Naive B cell (primary cell): ENCODE measurements at regions not wholly inside any gene's neighbourhood (a gene's known extent, or its start where the extent isn't known, plus 50 kb on each side); places are given as distances from the start of the nearest gene placed in this dataset.

Experiments used
- ATAC-seq, 2 donors: fragments of 150-1000 bp; cut with Tn5 transposase; 2 replicates each; pipeline ENCODE4 v1.10.0; 2021; ENCODE audit warnings: low read depth in 2 of 2, mild to moderate bottlenecking in 2 of 2, moderate library complexity in 2 of 2
- DNase-seq: peaks from one replicate; pipeline ENCODE4 v3.0.0; 2022
- H3K27ac Mint-ChIP-seq, 6 donors: one replicate each; pipeline ENCODE4 v1.8.0; 2020 to 2022; ENCODE audit warnings: mild to moderate bottlenecking in 6 of 6, mixed read lengths in 6 of 6, moderate library complexity in 5 of 6, inconsistent platforms in 2 of 6
- H3K27me3 Mint-ChIP-seq, 3 donors: one replicate each; pipeline ENCODE4 v1.8.0; 2021 to 2022; ENCODE audit warnings: mixed read lengths in 3 of 3, mild to moderate bottlenecking in 1 of 3
- H3K36me3 Mint-ChIP-seq, 2 donors: one replicate each; pipeline ENCODE4 v1.8.0; 2020 to 2022; ENCODE audit warnings: mixed read lengths in 2 of 2, inconsistent platforms in 1 of 2, mild to moderate bottlenecking in 1 of 2
- H3K4me1 Mint-ChIP-seq, 3 donors: one replicate each; pipeline ENCODE4 v1.8.0; 2020 to 2022; ENCODE audit warnings: mixed read lengths in 3 of 3, inconsistent platforms in 1 of 3, mild to moderate bottlenecking in 1 of 3, moderate library complexity in 1 of 3
- H3K4me3 Mint-ChIP-seq, 8 donors: one replicate each; pipeline ENCODE4 v1.8.0; 2020 to 2022; ENCODE audit warnings: mild to moderate bottlenecking in 8 of 8, mixed read lengths in 8 of 8, moderate library complexity in 8 of 8, inconsistent platforms in 2 of 8
- H3K9me3 Mint-ChIP-seq, 7 donors: one replicate each; pipeline ENCODE4 v1.8.0; 2020 to 2022; ENCODE audit warnings: mixed read lengths in 7 of 7, mild to moderate bottlenecking in 5 of 7, inconsistent platforms in 2 of 7, moderate library complexity in 1 of 7

DNA sequence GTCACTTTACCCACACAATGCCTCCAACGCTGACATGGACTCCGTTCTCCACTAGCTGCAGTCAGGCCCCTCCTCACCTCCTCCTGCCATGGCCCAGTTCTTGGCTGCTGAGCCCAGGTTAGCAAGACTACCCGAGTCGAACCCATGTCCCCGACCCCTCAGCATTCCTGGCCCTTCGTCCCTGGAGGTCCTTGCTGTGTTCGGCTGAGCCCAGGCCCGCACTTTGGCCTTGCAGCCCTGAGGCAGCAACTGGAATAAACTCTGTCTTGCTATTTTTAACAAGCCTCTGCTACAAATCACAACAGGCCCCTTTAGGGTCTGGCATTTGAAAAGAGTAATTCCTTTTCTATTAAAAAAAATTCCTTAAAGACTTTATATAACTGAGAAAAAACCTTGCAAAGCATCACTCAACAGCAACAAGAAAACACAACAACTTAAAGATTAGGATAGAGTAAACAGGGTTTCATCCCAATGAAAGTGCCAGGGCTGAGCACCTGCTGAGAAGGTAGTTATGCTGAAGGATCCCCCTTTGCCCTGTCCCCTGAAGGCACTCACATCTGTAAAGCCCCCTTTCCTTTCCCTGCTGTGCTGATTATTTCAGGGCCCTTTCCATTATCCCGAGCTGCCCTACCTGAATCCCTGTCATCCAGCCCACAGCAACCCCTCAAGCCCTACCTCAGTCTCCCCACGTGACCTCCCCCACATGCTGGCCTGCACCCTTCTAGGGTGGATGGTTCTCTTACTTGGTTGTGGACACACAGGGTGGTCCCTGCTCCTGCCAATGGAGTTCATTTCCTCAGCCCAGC, 120.0 kb upstream of the SNTG2 start:
- H3K9me3 Mint-ChIP-seq = peaks cover 0 to 1% (median 0%) of the 10 kb centered on the region in 7 donors
- H3K4me1 Mint-ChIP-seq = peaks cover 7 to 13% (median 10%) of the 10 kb centered on the region in 3 donors
- DNase-seq (no peak), ATAC-seq (no peak)
- no peak overlapping the region for H3K4me3 Mint-ChIP-seq
- H3K27me3 Mint-ChIP-seq = peaks cover 53 to 67% (median 57%) of the 10 kb centered on the region in 3 donors
- H3K36me3 Mint-ChIP-seq = no peaks in the 10 kb centered on the region
- H3K27ac Mint-ChIP-seq = peak overlapping the region in 1 of 6 donors; percentile 95

- no peaks in the 10 kb centered on the region for H3K9me3 Mint-ChIP-seq
- no peaks in the 10 kb centered on the region for H3K36me3 Mint-ChIP-seq
- DNase-seq (no peak), ATAC-seq (no peak)
- H3K4me1 Mint-ChIP-seq = peaks cover 7 to 10% (median 10%) of the 10 kb centered on the region in 3 donors
- H3K4me3 Mint-ChIP-seq = no peak overlapping the region
- H3K27ac Mint-ChIP-seq = no peak overlapping the region
- H3K27me3 Mint-ChIP-seq = peaks cover 49 to 60% (median 52%) of the 10 kb centered on the region in 3 donors
These were observed 121.6 kb upstream of the SNTG2 start for GRCh38 chr2:829047-829446.

DNA sequence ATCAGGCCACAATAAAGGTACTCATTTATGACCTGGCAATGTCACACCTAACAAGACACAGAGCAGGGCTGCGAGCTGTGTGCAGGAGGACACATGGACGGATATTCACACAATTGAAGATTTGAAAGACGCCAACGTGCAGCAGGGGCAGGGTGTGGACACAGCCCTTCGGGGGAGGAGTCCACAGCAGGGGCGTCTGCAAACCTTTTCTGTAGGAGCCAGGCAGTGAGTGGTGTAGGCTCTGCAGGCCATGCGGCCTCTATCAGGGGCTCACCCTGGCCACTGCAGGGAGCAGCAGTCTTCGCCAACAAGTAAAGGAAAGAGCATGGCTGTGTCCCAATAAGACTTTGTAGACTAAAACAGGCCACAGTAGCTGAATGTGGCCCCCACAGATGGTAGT, 125.7 kb upstream of the SNTG2 start:
- peaks cover 0 to 3% (median 0%) of the 10 kb centered on the region in 7 donors for H3K9me3 Mint-ChIP-seq
- H3K36me3 Mint-ChIP-seq = no peaks in the 10 kb centered on the region
- no peaks in the 10 kb centered on the region for H3K4me1 Mint-ChIP-seq

GRCh38 chr2:824524-824923, 126.1 kb upstream of the SNTG2 start:
- Mint-ChIP-seq H3K27ac (peak overlapping the region in 1 of 6 donors; percentile 79), H3K4me3 (no peak overlapping the region), H3K4me1 (no peaks in the 10 kb centered on the region), H3K36me3 (no peaks in the 10 kb centered on the region), H3K27me3 (peaks cover 22 to 31% (median 22%) of the 10 kb centered on the region in 3 donors), H3K9me3 (peaks cover 0 to 3% (median 0%) of the 10 kb centered on the region in 7 donors)
- ATAC-seq (no peak), DNase-seq (no peak)

More for the DNA sequence above, 125.7 kb upstream of the SNTG2 start:
- Mint-ChIP-seq H3K4me3 (no peak overlapping the region), H3K27me3 (peaks cover 26 to 35% (median 27%) of the 10 kb centered on the region in 3 donors), H3K27ac (peak overlapping the region in 1 of 6 donors; percentile 79)
- no peak for DNase-seq
- ATAC-seq = no peak

- Mint-ChIP-seq H3K27me3 (peaks cover 8 to 17% (median 13%) of the 10 kb centered on the region in 3 donors), H3K9me3 (peaks cover 0 to 3% (median 0%) of the 10 kb centered on the region in 7 donors), H3K36me3 (no peaks in the 10 kb centered on the region), H3K27ac (no peak overlapping the region), H3K4me3 (no peak overlapping the region), H3K4me1 (no peaks in the 10 kb centered on the region)
- no peak for DNase-seq
- ATAC-seq = no peak
These were observed 129.1 kb upstream of the SNTG2 start for GRCh38 chr2:821546-821945.

DNA sequence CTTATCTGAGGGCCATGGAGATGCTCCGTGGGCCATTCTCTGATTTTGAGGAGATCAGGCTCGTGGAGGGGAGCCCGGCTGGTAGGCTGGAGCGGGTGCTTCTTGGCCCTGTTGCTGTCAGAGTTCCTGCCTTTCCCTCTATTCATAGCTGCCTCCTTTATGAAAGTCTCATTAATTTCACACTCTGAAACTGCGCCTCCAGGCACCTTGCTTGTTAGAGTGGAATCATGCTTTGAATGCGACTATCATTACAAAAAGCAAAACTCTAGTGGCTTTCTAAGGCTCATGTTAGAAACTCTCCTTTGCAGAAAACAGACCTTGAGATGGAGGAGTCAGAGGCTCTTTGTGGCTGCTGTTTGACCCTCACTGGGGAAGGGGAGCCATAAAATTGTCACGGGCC, 131.0 kb upstream of the SNTG2 start:
- no peak for ATAC-seq

GRCh38 chr2:819121-819520, 131.5 kb upstream of the SNTG2 start:
- ATAC-seq (no peak), DNase-seq (no peak)
- Mint-ChIP-seq H3K27ac (no peak overlapping the region), H3K4me3 (no peak overlapping the region), H3K27me3 (peaks cover 5 to 17% (median 14%) of the 10 kb centered on the region in 3 donors), H3K36me3 (no peaks in the 10 kb centered on the region), H3K4me1 (no peaks in the 10 kb centered on the region), H3K9me3 (peaks cover 0 to 3% (median 0%) of the 10 kb centered on the region in 7 donors)

More for the DNA sequence above, 131.0 kb upstream of the SNTG2 start:
- Mint-ChIP-seq H3K9me3 (peaks cover 0 to 3% (median 0%) of the 10 kb centered on the region in 7 donors), H3K27me3 (peaks cover 2 to 14% (median 13%) of the 10 kb centered on the region in 3 donors), H3K4me1 (no peaks in the 10 kb centered on the region), H3K36me3 (no peaks in the 10 kb centered on the region), H3K27ac (no peak overlapping the region), H3K4me3 (no peak overlapping the region)
- no peak for DNase-seq

- no peaks in the 10 kb centered on the region for H3K4me1 Mint-ChIP-seq
- H3K36me3 Mint-ChIP-seq = no peaks in the 10 kb centered on the region
- no peak overlapping the region for H3K27ac Mint-ChIP-seq
- H3K27me3 Mint-ChIP-seq = peaks cover 13 to 15% (median 14%) of the 10 kb centered on the region in 3 donors
- no peak overlapping the region for H3K4me3 Mint-ChIP-seq
- ATAC-seq (no peak), DNase-seq (no peak)
- peaks cover 0 to 3% (median 0%) of the 10 kb centered on the region in 7 donors for H3K9me3 Mint-ChIP-seq
These were observed 133.2 kb upstream of the SNTG2 start for GRCh38 chr2:817336-818015.

- peaks cover 0 to 3% (median 0%) of the 10 kb centered on the region in 7 donors for H3K9me3 Mint-ChIP-seq
These were observed 134.4 kb upstream of the SNTG2 start for GRCh38 chr2:816278-816677.

DNA sequence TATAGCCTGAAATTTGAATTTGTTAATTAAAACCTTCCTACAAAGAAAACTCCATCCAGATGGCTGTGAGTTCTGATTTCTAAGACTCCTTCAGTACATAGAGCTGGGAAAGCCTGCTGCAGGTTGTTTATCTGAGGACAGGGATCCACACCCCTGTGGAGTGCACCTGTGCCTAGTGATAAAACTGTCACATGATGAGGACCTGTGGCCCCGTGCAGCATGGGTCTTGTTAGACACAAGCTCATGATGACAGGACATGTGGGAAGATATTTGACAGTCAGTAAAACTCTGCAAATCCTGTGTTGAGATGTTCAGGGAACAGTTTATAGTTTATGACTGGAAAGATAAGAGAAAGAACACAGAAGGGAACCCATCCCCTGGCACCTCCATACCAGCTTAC, 133.2 kb upstream of the TMEM18 start:
- peaks cover 12 to 18% (median 13%) of the 10 kb centered on the region in 3 donors for H3K27me3 Mint-ChIP-seq
- DNase-seq (no peak), ATAC-seq (no peak)
- no peak overlapping the region for H3K4me3 Mint-ChIP-seq
- H3K36me3 Mint-ChIP-seq = no peaks in the 10 kb centered on the region
- no peaks in the 10 kb centered on the region for H3K4me1 Mint-ChIP-seq
- H3K9me3 Mint-ChIP-seq = no peaks in the 10 kb centered on the region
- no peak overlapping the region for H3K27ac Mint-ChIP-seq

More at GRCh38 chr2:816278-816677, 134.4 kb upstream of the SNTG2 start:
- Mint-ChIP-seq H3K27ac (no peak overlapping the region), H3K4me3 (no peak overlapping the region), H3K4me1 (no peaks in the 10 kb centered on the region), H3K27me3 (peaks cover 8 to 15% (median 13%) of the 10 kb centered on the region in 3 donors), H3K36me3 (no peaks in the 10 kb centered on the region)
- DNase-seq (no peak), ATAC-seq (no peak)

GRCh38 chr2:807300-807699, 130.1 kb upstream of the TMEM18 start:
- peaks cover 0 to 10% (median 8%) of the 10 kb centered on the region in 3 donors for H3K27me3 Mint-ChIP-seq
- no peak overlapping the region for H3K4me3 Mint-ChIP-seq
- DNase-seq = no peak
- no peaks in the 10 kb centered on the region for H3K9me3 Mint-ChIP-seq
- ATAC-seq = no peak
- H3K27ac Mint-ChIP-seq = no peak overlapping the region
- H3K36me3 Mint-ChIP-seq = no peaks in the 10 kb centered on the region
- H3K4me1 Mint-ChIP-seq = no peaks in the 10 kb centered on the region

DNA sequence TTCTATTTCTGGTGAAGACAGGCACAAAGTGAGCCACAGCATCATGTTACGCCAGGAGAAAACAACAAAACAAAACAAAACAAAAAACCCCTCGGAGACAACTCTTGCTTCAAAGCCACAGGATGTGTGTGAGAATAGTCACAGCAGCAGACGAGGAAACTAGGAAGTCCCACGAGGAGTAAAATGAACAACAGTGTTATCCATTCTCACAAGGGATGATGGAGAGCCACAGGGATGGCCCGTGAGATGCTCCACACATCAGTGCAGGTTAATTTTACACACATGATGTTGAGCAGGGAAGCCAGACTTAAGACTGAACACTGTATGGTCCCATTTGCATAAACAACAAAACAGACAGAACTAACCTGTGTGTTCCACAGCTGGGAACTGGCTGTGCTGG, 128.5 kb upstream of the TMEM18 start:
- H3K4me1 Mint-ChIP-seq = no peaks in the 10 kb centered on the region
- no peak overlapping the region for H3K4me3 Mint-ChIP-seq
- H3K27me3 Mint-ChIP-seq = peaks cover 0 to 10% (median 8%) of the 10 kb centered on the region in 3 donors
- no peaks in the 10 kb centered on the region for H3K9me3 Mint-ChIP-seq
- no peak for ATAC-seq
- H3K36me3 Mint-ChIP-seq = no peaks in the 10 kb centered on the region
- H3K27ac Mint-ChIP-seq = no peak overlapping the region
- DNase-seq = no peak

DNA sequence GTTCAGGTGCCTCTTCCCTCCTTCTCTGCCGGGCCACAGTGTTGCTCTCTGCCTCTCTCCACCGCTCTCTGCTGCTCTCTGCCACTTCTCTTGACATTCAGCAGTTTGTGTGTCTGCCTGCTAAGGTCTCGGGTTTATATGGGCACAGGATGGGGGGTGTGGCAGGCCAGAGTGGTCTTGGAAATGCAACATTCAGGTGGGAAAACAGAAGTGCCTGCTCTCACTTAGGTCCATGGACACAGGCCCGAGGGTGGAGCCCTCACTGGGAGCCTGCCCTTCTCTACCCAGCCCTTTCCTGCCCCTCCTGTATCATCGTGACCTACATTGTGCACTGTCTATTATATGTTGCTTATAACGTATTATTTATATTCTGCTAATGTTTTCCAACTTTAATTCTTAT, 120.8 kb upstream of the TMEM18 start:
- DNase-seq (no peak), ATAC-seq (no peak)
- peaks cover 5 to 25% (median 10%) of the 10 kb centered on the region in 3 donors for H3K27me3 Mint-ChIP-seq
- H3K4me1 Mint-ChIP-seq = no peaks in the 10 kb centered on the region
- H3K27ac Mint-ChIP-seq = no peak overlapping the region
- H3K36me3 Mint-ChIP-seq = no peaks in the 10 kb centered on the region
- no peak overlapping the region for H3K4me3 Mint-ChIP-seq
- H3K9me3 Mint-ChIP-seq = no peaks in the 10 kb centered on the region

- DNase-seq = no peak
- H3K9me3 Mint-ChIP-seq = no peaks in the 10 kb centered on the region
- H3K27ac Mint-ChIP-seq = no peak overlapping the region
- H3K4me3 Mint-ChIP-seq = no peak overlapping the region
- ATAC-seq = no peak
- H3K27me3 Mint-ChIP-seq = peaks cover 5 to 26% (median 14%) of the 10 kb centered on the region in 3 donors
- no peaks in the 10 kb centered on the region for H3K36me3 Mint-ChIP-seq
- no peaks in the 10 kb centered on the region for H3K4me1 Mint-ChIP-seq
These were observed 120.3 kb upstream of the TMEM18 start for GRCh38 chr2:797556-797955.
